Mesenchymal stem cell (in vitro differentiated cells and primary cell): ENCODE measurements at regions not wholly inside any gene's neighbourhood (a gene's known extent, or its start where the extent isn't known, plus 50 kb on each side); places are given as distances from the start of the nearest gene placed in this dataset.

Experiments
- DNase-seq: peaks from one replicate; pipeline ENCODE4 v3.0.0-alpha.2; 2013
- H2AFZ ChIP-seq: one replicate; pipeline ENCODE4 v1.6.1; 2013; ENCODE audit warnings: low read depth, mild to moderate bottlenecking, control low read depth, inconsistent platforms, low read length, moderate library complexity
- H2AK5ac ChIP-seq: 2 replicates; pipeline ENCODE4 v1.6.1; 2013; ENCODE audit warnings: low read length, moderate library complexity, mild to moderate bottlenecking, inconsistent platforms; ENCODE audit not compliant: severe bottlenecking
- H2BK120ac ChIP-seq: one replicate; pipeline ENCODE4 v1.6.1; 2013; ENCODE audit warnings: low read depth, mild to moderate bottlenecking, inconsistent platforms, low read length, moderate library complexity
- H2BK12ac ChIP-seq, 2 experiments: one replicate each; pipeline ENCODE4 v1.6.1; 2013; ENCODE audit warnings: inconsistent platforms in 2 of 2, low read length in 2 of 2, mild to moderate bottlenecking in 2 of 2, moderate library complexity in 2 of 2, control low read depth in 1 of 2
- H2BK15ac ChIP-seq: one replicate; pipeline ENCODE4 v1.6.1; 2013; ENCODE audit warnings: mild to moderate bottlenecking, low read depth, inconsistent platforms; ENCODE audit not compliant: poor library complexity, severe bottlenecking
- H2BK5ac ChIP-seq: 2 replicates; pipeline ENCODE4 v1.6.1; 2013; ENCODE audit warnings: low read depth, mild to moderate bottlenecking, low read length, control low read depth, inconsistent platforms; ENCODE audit not compliant: poor library complexity, severe bottlenecking
- H3K14ac ChIP-seq, 2 experiments: one replicate each; pipeline ENCODE4 v1.6.1; 2013; ENCODE audit warnings: inconsistent platforms in 2 of 2, low read length in 2 of 2, control low read depth in 1 of 2, mild to moderate bottlenecking in 1 of 2, moderate library complexity in 1 of 2
- H3K18ac ChIP-seq, 2 experiments: one replicate each; pipeline ENCODE4 v1.6.1; 2013; ENCODE audit warnings: inconsistent platforms in 2 of 2, low read length in 2 of 2, control low read depth in 1 of 2, low read depth in 1 of 2, mild to moderate bottlenecking in 1 of 2
- H3K23ac ChIP-seq, 2 experiments: one replicate each; pipeline ENCODE4 v1.6.1; 2013; ENCODE audit warnings: inconsistent platforms in 2 of 2, low read length in 2 of 2, mild to moderate bottlenecking in 2 of 2, moderate library complexity in 2 of 2, control low read depth in 1 of 2
- H3K27ac ChIP-seq: 2 replicates; pipeline ENCODE4 v1.5.1; 2013; ENCODE audit warnings: mild to moderate bottlenecking, moderate library complexity, low read length, control low read depth, inconsistent platforms; ENCODE audit not compliant: poor library complexity, severe bottlenecking
- H3K27me3 ChIP-seq, 2 experiments: 2 replicates each; pipeline versions ENCODE4 v1.6.1 to v1.7.0; 2013; ENCODE audit warnings: low read length in 2 of 2, mild to moderate bottlenecking in 2 of 2, moderate library complexity in 2 of 2, control low read depth in 1 of 2, inconsistent platforms in 1 of 2; ENCODE audit not compliant: control insufficient read depth in 1 of 2, insufficient read depth in 1 of 2
- H3K36me3 ChIP-seq, 2 experiments: 2 replicates each; pipeline versions ENCODE4 v1.6.1 to v1.7.0; 2013; ENCODE audit warnings: low read length in 2 of 2, control low read depth in 1 of 2, inconsistent platforms in 1 of 2, low read depth in 1 of 2, mild to moderate bottlenecking in 1 of 2; ENCODE audit not compliant: insufficient read depth in 2 of 2, control insufficient read depth in 1 of 2
- H3K4ac ChIP-seq, 2 experiments: one replicate each; pipeline ENCODE4 v1.6.1; 2013; ENCODE audit warnings: inconsistent platforms in 2 of 2, low read length in 2 of 2, mild to moderate bottlenecking in 2 of 2, moderate library complexity in 2 of 2, control low read depth in 1 of 2, low read depth in 1 of 2
- H3K4me1 ChIP-seq: 2 replicates; pipeline ENCODE4 v1.6.1; 2013; ENCODE audit warnings: low read depth, low read length, control low read depth; ENCODE audit not compliant: control insufficient read depth, insufficient read depth
- H3K4me2 ChIP-seq: 2 replicates; pipeline ENCODE4 v1.6.1; 2013; ENCODE audit warnings: low read length, mild to moderate bottlenecking, inconsistent platforms; ENCODE audit not compliant: poor library complexity, severe bottlenecking
- H3K4me3 ChIP-seq, 2 experiments: 2 replicates each; pipeline versions ENCODE4 v1.5.1 to v1.7.0; 2013; ENCODE audit warnings: low read length in 2 of 2, mild to moderate bottlenecking in 2 of 2, control low read depth in 1 of 2, low read depth in 1 of 2; ENCODE audit not compliant: insufficient read depth in 1 of 2
- H3K79me1 ChIP-seq: replicated peaks from 2 replicates; pipeline ENCODE4 v1.6.1; 2013; ENCODE audit warnings: mild to moderate bottlenecking, control low read depth, low read length, inconsistent platforms; ENCODE audit not compliant: poor library complexity, severe bottlenecking
- H3K9ac ChIP-seq: 2 replicates; pipeline ENCODE4 v1.7.0; 2013; ENCODE audit warnings: mild to moderate bottlenecking, low read length, moderate library complexity
- H3K9me3 ChIP-seq: 2 replicates; pipeline ENCODE4 v1.7.0; 2013; ENCODE audit warnings: mild to moderate bottlenecking, low read length; ENCODE audit not compliant: control insufficient read depth
- H4K8ac ChIP-seq: one replicate; pipeline ENCODE4 v1.6.1; 2013; ENCODE audit warnings: inconsistent platforms, mild to moderate bottlenecking, low read length, moderate library complexity
- H4K91ac ChIP-seq: one replicate; pipeline ENCODE4 v1.6.1; 2013; ENCODE audit warnings: mild to moderate bottlenecking, low read length, inconsistent platforms
- WGBS: methylation state at CpG from one replicate; pipeline ENCODE4 v1.1.7; 2013; ENCODE audit warnings: mixed read lengths; 5-methylcytosine and 5-hydroxymethylcytosine counted together

DNA sequence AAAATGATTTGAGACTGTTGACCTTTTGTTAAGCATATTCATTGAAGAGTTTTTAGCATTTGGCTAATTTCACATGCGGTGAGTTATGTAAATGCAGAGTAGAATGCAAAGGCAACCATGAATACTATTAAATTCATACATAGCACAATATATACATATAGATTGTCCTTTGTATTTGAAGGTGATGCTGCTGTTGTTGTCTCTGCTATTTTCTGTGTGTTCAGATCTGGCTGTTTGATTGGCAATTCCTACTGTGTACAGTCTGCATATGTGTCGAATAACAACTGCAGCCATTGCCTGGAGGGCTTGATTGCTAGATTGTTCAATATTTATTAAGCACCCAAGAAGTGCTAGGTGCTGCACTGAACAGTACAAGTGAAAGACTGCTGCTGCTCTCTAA, 187.4 kb downstream of the FOXG1 start:
- H3K9me3 ChIP-seq = no peaks in the 10 kb centered on the region
- H2AK5ac ChIP-seq = no peak overlapping the region
- H3K23ac ChIP-seq = no peak overlapping the region
- H3K4me3 ChIP-seq = no peak overlapping the region
- no peak overlapping the region for H3K14ac ChIP-seq
- no peaks in the 10 kb centered on the region for H3K4me1 ChIP-seq
- no peak overlapping the region for H4K91ac ChIP-seq
- H2BK5ac ChIP-seq = no peak overlapping the region
- H3K4me2 ChIP-seq = no peak overlapping the region
- DNase-seq = no peak
- H3K27ac ChIP-seq = no peak overlapping the region
- H3K4ac ChIP-seq = no peak overlapping the region
- H2BK15ac ChIP-seq = no peak overlapping the region
- H3K79me1 ChIP-seq = no peaks in the 10 kb centered on the region
- WGBS = 71% methylated on average over 1 of the region's 2 CpGs
- H3K18ac ChIP-seq = no peak overlapping the region
- H2BK12ac ChIP-seq = no peak overlapping the region
- H3K36me3 ChIP-seq = no peaks in the 10 kb centered on the region
- H3K27me3 ChIP-seq = no peaks in the 10 kb centered on the region
- no peak overlapping the region for H4K8ac ChIP-seq
- no peak overlapping the region for H3K9ac ChIP-seq
- no peak overlapping the region for H2AFZ ChIP-seq
- H2BK120ac ChIP-seq = no peak overlapping the region

- no peaks in the 10 kb centered on the region for H3K9me3 ChIP-seq
- no peak overlapping the region for H2BK12ac ChIP-seq
- no peaks in the 10 kb centered on the region for H3K4me1 ChIP-seq
Measured at GRCh38 chr14:28966416-28967233, 200.0 kb downstream of the FOXG1 start.

DNA sequence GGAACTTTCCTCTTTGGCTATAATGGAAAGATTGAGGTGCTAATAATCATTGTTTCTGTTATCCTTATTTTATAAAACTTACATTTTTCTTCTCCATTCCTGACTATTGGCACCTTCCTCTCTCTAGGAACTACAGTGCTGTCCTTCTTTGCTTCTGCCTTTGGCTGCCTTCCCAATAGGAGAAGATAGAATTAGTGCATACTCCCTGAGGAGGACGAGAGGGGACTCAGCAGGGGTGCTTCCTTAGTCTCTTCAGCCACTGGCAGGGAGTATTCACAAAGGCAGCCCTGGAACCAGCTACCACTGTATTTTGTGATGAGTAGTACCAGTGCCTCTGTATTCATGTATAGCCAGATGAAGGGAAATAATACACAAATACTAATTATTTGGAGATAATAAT, 208.5 kb downstream of the FOXG1 start:
- Histone ChIP-seq H3K14ac (no peak overlapping the region), H2BK12ac (no peak overlapping the region), H3K4me1 (no peaks in the 10 kb centered on the region), H3K18ac (no peak overlapping the region), H3K9ac (no peak overlapping the region), H2BK5ac (no peak overlapping the region), H3K36me3 (no peaks in the 10 kb centered on the region), H3K27ac (no peak overlapping the region), H2AK5ac (no peak overlapping the region), H2AFZ (no peak overlapping the region), H3K4me2 (no peak overlapping the region), H3K27me3 (no peaks in the 10 kb centered on the region), H3K4ac (no peak overlapping the region), H4K8ac (no peak overlapping the region), H2BK15ac (no peak overlapping the region), H3K79me1 (no peaks in the 10 kb centered on the region), H4K91ac (no peak overlapping the region), H2BK120ac (no peak overlapping the region), H3K4me3 (no peak overlapping the region), H3K23ac (no peak overlapping the region), H3K9me3 (no peaks in the 10 kb centered on the region)
- 0% methylated on average over 1 of the region's 1 CpG for WGBS
- no peak for DNase-seq

More at GRCh38 chr14:28966416-28967233, 200.0 kb downstream of the FOXG1 start:
- no CpG with 5 or more reads among the region's 2 CpGs for WGBS
- no peak overlapping the region for H3K4me3 ChIP-seq
- no peak overlapping the region for H2AFZ ChIP-seq
- H3K18ac ChIP-seq = no peak overlapping the region
- no peak overlapping the region for H3K4ac ChIP-seq
- no peak overlapping the region for H2BK120ac ChIP-seq
- no peak overlapping the region for H3K9ac ChIP-seq
- DNase-seq = no peak
- no peak overlapping the region for H3K27ac ChIP-seq
- no peak overlapping the region for H3K14ac ChIP-seq
- no peaks in the 10 kb centered on the region for H3K27me3 ChIP-seq
- H4K8ac ChIP-seq = no peak overlapping the region
- no peaks in the 10 kb centered on the region for H3K79me1 ChIP-seq
- H3K23ac ChIP-seq = no peak overlapping the region
- no peaks in the 10 kb centered on the region for H3K36me3 ChIP-seq
- H2AK5ac ChIP-seq = no peak overlapping the region
- H3K4me2 ChIP-seq = no peak overlapping the region
- H4K91ac ChIP-seq = no peak overlapping the region
- no peak overlapping the region for H2BK15ac ChIP-seq
- H2BK5ac ChIP-seq = no peak overlapping the region

GRCh38 chr14:28982228-28982627, 215.6 kb downstream of the FOXG1 start:
- no peak overlapping the region for H3K9ac ChIP-seq

More at GRCh38 chr14:28982228-28982627, 215.6 kb downstream of the FOXG1 start:
- H2BK120ac ChIP-seq = no peak overlapping the region
- no peak overlapping the region for H3K27ac ChIP-seq
- no peak overlapping the region for H3K4ac ChIP-seq
- H3K4me2 ChIP-seq = no peak overlapping the region
- no peaks in the 10 kb centered on the region for H3K79me1 ChIP-seq
- H3K18ac ChIP-seq = no peak overlapping the region
- no peak overlapping the region for H3K4me3 ChIP-seq
- no peak overlapping the region for H4K91ac ChIP-seq
- 78% methylated on average over 1 of the region's 2 CpGs for WGBS
- no peak for DNase-seq
- no peaks in the 10 kb centered on the region for H3K4me1 ChIP-seq
- no peak overlapping the region for H2BK15ac ChIP-seq
- no peak overlapping the region for H2AFZ ChIP-seq
- H2BK12ac ChIP-seq = no peak overlapping the region
- peaks cover 11% of the 10 kb centered on the region for H3K9me3 ChIP-seq
- H4K8ac ChIP-seq = no peak overlapping the region
- H2BK5ac ChIP-seq = no peak overlapping the region
- no peak overlapping the region for H3K14ac ChIP-seq
- no peak overlapping the region for H3K23ac ChIP-seq
- no peaks in the 10 kb centered on the region for H3K36me3 ChIP-seq
- no peak overlapping the region for H2AK5ac ChIP-seq
- no peaks in the 10 kb centered on the region for H3K27me3 ChIP-seq
